GM23338 (cell line): ENCODE measurements at regions not wholly inside any gene's neighbourhood (a gene's known extent, or its start where the extent isn't known, plus 50 kb on each side); places are given as distances from the start of the nearest gene placed in this dataset.

Experiments used
- CREB1 ChIP-seq: fragments of 250-450 bp; sonication (Bioruptor Pico); IDR thresholded peaks from 2 replicates; pipeline ENCODE4 v1.5.0; 2020; ENCODE audit warnings: low read depth, mild to moderate bottlenecking, moderate library complexity
- CTCF ChIP-seq, 2 experiments: fragments of 200-600 bp in 1 of 2; sonication (generic) in 1 of 2; conservative IDR thresholded peaks; 2 replicates each; pipeline versions ENCODE4 v1.5.1 to v1.6.1; 2016 to 2017; ENCODE audit warnings: antibody characterized with exemption in 2 of 2, low read depth in 2 of 2, mild to moderate bottlenecking in 2 of 2, moderate library complexity in 1 of 2
- ETS1 ChIP-seq: IDR thresholded peaks from 2 replicates; pipeline ENCODE4 v1.6.1; 2016; ENCODE audit warnings: antibody characterized with exemption
- EZH2 ChIP-seq: fragments of 200-600 bp; sonication (generic); IDR thresholded peaks from one replicate; pipeline ENCODE4 v1.8.0; 2017; ENCODE audit warnings: antibody characterized with exemption, mild to moderate bottlenecking, low read depth; ENCODE audit not compliant: unreplicated experiment
- EZH2phosphoT487 ChIP-seq: fragments of 200-600 bp; sonication (generic); IDR thresholded peaks from one replicate; pipeline ENCODE4 v1.8.1; 2018; ENCODE audit warnings: antibody characterized with exemption; ENCODE audit not compliant: unreplicated experiment
- POLR2AphosphoS5 ChIP-seq: IDR thresholded peaks from 2 replicates; pipeline ENCODE4 v1.6.1; 2016; ENCODE audit warnings: antibody characterized with exemption, low read depth
- REST ChIP-seq: IDR thresholded peaks from one replicate; pipeline ENCODE4 v1.6.1; 2018; ENCODE audit warnings: antibody characterized with exemption; ENCODE audit not compliant: unreplicated experiment
- ZNF114 ChIP-seq: fragments of 250-450 bp; sonication (Bioruptor Pico); IDR thresholded peaks from 2 replicates; pipeline ENCODE4 v1.5.0; 2020; ENCODE audit warnings: mild to moderate bottlenecking, moderate library complexity

GRCh38 chr4:186810613-186811150 lies 87.0 kb upstream of the FAT1 start:
- no peak for TF ChIP-seq EZH2phosphoT487
- TF ChIP-seq CREB1 (CRISPR knock-in tag) = no peak
- no peak for TF ChIP-seq CTCF (conservative IDR thresholded peaks at IDR 0.05; ENCODE audit: low read depth in 2 of 2)
- no peak for TF ChIP-seq EZH2
- no peak for TF ChIP-seq REST
- no peak for TF ChIP-seq POLR2AphosphoS5
- TF ChIP-seq ETS1 = no peak
- TF ChIP-seq ZNF114 (CRISPR knock-in tag) = no peak
